Stimulated activated CD4-positive, alpha-beta T cell treated with anti-CD3 and anti-CD28 coated beads, Interleukin-12 subunit alpha, Interleukin-12 subunit beta, amount 100 ng/mL, for 24 hours (primary cell): ENCODE measurements at regions not wholly inside any gene's neighbourhood (a gene's known extent, or its start where the extent isn't known, plus 50 kb on each side); places are given as distances from the start of the nearest gene placed in this dataset.

Experiments
- DNase-seq, 2 experiments: peaks; one replicate each; pipeline ENCODE4 v3.0.0-alpha.2; 2020; ENCODE audit warnings: low read depth in 2 of 2

- DNase-seq: no peak
These were observed 576.6 kb upstream of the FRG1 start for GRCh38 chr4:189364032-189364449.

- no peak for DNase-seq
These were observed 575.2 kb upstream of the FRG1 start for GRCh38 chr4:189365451-189365850.

DNA sequence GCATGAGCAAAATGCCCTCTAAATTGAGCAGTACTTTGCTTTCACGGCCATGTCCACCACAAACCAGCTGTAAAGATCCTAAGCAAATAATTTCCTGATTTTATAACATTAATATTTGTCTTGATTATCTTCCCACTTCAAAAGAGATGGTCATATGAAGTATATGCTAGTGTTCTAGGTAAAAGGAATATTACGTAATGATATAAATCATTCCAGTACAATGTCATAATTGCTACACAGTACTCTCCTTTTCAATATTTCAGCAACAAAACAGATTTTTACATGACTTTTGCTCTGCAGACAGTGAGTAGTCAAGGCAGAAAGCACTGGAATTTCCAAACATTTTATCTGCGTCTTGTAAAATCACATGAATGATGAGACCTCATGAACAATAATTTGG, 572.8 kb upstream of the FRG1 start:
- no peak for DNase-seq

DNA sequence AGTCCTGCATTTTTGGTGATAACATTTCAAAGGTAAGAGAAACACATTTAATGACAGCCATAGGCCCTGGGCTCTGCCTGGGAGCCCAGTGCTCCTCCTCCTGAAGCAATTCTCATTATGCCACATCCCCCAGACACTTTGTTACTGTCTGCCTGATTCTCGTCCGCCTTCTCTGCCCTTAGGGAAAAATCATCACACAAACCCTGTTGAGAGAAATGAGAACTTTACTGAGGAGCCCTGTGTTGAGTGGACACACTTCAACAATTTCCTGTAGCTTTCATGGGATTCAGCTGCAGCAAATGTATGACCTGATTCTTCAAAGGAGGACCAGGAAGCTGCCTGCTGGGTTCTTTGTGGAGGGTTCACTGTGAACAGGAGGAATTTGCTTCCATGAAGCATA, 566.5 kb upstream of the FRG1 start:
- no peak for DNase-seq

- DNase-seq: no peak
These were observed 563.8 kb upstream of the FRG1 start for GRCh38 chr4:189376901-189377300.

DNA sequence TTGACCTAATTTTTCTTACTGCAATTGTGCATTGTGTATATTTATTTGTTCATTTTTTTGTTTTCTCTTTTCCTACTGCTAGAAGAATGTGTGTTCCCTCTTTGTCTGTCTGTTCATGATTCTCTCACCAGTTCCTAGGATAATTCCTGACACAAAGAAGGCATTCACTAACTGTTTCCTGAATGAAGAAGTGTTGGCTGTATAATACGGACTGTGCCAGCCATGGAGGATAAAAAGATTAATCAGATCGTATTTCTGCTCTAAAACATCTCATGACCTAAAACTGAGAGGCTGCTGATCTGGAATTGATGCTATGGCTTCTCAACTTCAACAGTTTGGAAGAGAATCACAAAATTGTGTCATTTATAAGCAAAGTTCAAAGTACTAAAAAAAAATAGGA, 563.1 kb upstream of the FRG1 start:
- no peak for DNase-seq

- DNase-seq: no peak
These were observed 555.6 kb upstream of the FRG1 start for GRCh38 chr4:189385098-189385497.

DNA sequence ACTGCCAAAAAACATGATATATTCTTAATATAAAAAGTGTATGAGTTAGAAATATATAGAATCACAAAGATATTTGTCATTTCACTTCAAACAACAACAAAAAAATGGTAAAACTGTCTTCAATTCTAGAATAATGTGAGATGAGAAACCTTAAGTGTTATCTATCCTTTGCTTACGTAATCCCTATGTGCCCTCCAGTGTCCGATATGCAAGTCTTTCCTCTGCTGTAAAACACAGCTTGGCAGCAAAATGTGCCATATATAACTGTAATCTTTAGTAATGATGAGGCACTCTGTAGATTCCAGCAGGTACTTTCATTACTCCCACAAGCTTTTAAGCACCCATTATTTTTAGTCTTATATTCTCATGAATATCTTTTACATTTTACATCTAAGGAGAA, 555.1 kb upstream of the FRG1 start:
- no peak for DNase-seq

GRCh38 chr4:189396435-189396834, 544.2 kb upstream of the FRG1 start:
- no peak for DNase-seq

- no peak for DNase-seq
These were observed 536.4 kb upstream of the FRG1 start for GRCh38 chr4:189404271-189404670.

GRCh38 chr4:189409158-189409557, 531.5 kb upstream of the FRG1 start:
- no peak for DNase-seq

DNA sequence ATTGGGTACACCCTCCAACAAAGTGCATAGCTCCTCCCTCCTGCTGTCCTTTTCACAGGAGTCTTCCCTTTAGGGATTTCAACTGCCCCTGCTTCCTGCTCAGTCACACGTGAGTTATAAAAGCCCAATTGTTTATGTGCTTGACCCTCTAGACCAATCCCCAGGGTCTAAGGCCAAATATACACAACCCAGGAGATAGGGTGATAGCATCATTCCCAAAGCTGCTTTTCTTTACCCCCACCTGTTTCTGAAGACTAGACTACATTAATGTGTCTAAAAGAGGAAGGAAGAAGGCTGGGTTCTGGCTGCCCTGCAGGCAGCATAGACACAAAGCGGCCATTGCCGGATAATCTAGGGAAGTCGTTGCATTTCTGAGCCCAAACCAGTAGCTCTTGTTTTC, 526.7 kb upstream of the FRG1 start:
- no peak for DNase-seq

GRCh38 chr4:189420572-189420971, 520.1 kb upstream of the FRG1 start:
- DNase-seq: no peak

DNA sequence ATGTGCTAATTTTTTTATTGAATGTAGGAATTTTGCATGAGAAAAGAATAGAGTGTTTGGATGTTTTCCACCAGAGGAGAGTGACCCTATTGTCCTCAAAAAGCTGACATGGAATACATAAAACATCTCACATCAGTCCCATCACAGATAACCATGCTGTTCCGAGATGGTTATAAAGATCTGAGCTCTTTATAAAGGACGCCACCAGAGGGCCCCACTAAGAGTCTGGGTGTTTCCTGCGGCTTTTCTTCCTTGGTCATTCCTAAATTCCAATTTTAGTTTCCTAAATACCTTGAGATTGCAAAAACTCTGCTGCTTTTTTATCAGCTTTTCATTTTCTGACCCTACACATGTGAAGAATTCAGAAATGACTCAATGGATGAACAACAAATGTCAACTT, 504.5 kb upstream of the FRG1 start:
- DNase-seq: no peak

- DNase-seq: no peak
These were observed 500.0 kb upstream of the FRG1 start for GRCh38 chr4:189440716-189441115.

DNA sequence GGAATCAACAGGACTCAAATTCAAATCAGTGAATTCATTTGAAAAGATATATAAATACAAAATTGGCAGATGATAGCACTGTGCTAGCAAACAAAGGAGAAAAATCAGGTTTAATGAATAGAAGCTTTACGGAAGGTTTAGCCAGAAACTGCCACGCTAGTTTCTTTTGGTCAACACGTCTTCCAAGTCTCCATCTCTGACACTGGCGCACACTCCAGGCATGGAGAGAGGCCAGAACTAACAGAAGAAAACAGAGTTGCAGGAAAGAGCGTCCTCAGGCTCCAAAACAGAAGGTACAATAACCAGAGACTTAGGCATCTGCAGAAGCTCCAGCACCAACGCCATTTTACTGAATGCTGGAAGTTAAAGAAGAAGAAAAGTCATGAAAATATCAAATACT, 497.3 kb upstream of the FRG1 start:
- DNase-seq: no peak

DNA sequence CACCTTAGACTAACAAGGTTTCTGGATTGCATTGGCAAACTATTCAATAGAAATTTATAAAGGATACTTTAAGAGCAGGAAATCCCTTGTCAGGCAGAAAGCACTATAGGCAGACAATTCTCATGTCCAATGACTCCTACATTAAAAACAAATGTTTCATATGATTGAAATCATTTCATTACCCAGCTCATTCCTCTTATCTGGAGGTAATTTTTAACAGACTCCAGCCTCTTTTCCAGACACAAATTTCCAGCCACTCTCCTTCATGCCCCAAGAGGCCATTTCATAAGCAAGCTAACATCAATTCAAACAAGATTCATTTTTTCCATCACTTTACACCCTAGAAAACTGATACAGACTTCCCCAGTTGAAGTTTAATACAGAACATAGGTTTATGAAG, 495.1 kb upstream of the FRG1 start:
- DNase-seq: no peak

DNA sequence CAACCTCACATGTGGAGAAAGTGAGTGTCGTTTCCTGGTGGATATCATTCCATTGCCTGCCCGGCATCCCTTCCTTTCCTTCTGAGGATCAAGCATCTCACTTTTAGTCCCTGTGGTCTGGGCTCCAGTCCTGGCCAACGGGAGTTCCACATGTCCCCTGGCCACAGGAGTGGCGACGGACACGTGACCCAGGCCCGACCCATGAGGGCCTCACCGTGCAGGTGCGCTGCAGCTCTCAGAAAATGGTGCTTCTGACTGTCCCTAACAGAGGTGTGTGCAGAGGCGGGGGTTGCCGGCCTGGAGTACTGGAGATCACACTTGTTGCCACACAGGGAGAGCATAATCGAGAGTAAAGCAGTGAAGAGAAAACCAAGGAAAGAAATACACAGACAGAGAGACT, 476.9 kb upstream of the FRG1 start:
- no peak for DNase-seq

DNA sequence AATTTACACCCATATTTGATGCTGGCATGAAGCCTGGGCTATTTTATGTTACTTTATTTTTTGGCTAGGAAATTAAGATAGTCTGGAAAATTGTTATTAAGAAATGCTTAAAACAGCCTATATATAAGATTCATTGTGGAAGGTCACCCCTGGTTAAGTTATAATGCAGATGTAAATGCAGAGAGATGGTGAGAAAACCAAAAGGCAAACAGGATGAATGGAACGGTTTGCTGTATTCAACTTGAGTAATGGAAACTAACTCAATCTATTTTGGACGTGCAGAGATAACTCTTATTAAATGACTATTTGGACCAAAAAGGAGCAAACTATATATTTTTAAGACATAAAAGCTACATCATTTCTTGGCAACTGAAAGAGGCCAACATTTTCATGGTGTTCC, 446.3 kb upstream of the FRG1 start:
- DNase-seq: no peak

DNA sequence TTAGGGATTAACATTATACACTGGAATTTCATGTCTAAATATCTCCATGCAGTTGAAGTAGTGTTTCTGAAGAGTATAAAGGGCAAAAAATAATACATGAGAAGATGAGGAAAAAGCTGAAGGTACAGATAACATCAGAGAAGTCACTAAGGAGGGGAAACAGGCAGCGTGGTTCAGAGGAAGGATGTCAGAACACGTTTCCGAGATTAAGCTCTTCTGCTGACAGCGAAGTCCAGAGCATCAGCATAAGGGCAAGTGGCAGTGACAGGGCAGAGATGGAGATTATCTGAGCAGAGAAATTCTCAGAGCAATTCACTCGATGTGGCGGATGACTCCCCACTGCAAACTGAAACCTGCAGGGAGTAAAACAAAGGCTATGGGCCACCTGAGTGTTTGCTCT, 443.2 kb upstream of the FRG1 start:
- no peak for DNase-seq

- no peak for DNase-seq
These were observed 442.7 kb upstream of the FRG1 start for GRCh38 chr4:189497996-189498395.

GRCh38 chr4:189498457-189498856, 442.2 kb upstream of the FRG1 start:
- no peak for DNase-seq

DNA sequence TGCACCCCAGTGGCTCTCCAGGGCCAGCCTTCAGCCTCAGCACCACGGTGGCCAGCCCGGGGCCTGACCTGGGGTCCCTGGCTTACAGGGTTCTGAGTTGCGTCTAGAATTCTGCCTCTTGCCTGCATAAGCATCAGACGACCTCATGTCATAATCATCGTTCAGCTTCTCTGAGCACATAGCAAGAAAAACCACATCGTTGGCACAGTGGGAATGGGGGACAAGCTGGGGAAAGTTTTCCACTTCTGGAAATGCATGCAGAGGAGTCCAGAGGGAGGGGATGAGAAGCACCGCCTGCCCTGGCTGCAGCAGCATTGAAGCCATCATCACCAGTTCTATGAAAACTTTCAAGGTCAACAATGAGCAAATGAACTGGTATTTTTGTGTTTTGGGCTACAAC, 441.0 kb upstream of the FRG1 start:
- no peak for DNase-seq

- DNase-seq: no peak
These were observed 439.7 kb upstream of the FRG1 start for GRCh38 chr4:189500970-189501369.

DNA sequence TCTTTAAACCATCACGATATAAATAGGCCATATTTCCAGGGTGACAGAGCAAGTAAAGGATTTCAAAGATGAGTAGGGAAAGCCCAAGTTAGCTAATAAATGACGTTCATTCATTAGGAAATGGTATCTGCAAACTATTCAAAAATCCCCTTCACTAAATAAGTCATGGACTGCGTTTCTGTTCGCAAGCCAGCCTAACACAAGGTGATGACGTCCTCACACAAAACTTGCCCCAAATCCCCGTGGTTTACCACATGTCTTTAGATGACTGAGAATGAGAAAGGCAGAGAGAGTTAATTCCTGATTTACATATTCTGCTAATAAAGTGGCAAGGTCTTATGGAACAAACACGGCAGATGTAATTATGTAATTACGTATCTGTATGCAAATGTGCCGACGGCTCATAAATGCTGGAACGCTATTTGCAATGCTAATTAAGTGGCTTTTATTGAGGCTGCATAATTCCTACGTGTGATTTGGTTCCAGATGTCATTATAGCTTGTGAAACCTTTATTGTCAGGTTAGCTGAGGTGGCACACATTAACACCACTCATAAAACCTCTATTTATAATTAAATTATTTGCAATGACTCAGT, 437.7 kb upstream of the FRG1 start:
- no peak for DNase-seq
